ENCODE measurements at regions not wholly inside any gene's neighbourhood (a gene's known extent, or its start where the extent isn't known, plus 50 kb on each side); places are given as distances from the start of the nearest gene placed in this dataset.

GRCh38 chr15:93941697-93942096, 289.7 kb upstream of the MCTP2 start:
- TF ChIP-seq POLR2A (IDR thresholded peaks at IDR 0.05) (no peak), CTCF (IDR thresholded peaks at IDR 0.05) (no peak)
